ENCODE measurements at regions not wholly inside any gene's neighbourhood (a gene's known extent, or its start where the extent isn't known, plus 50 kb on each side); places are given as distances from the start of the nearest gene placed in this dataset.
A peak's percentile ranks its signal among the peaks of the same experiment; 100 is the strongest.

GRCh38 chr4:11488657-11489452, 60.2 kb upstream of the HS3ST1 start:
- Mint-ChIP-seq H3K27me3 (ENCODE audit: insufficient read depth, low read depth, poor library complexity) (peaks cover 1% of the 10 kb centered on the region), H3K27ac (no peak overlapping the region), H3K36me3 (ENCODE audit: low read depth) (no peaks in the 10 kb centered on the region), H3K4me1 (no peaks in the 10 kb centered on the region), H3K9me3 (peaks cover 3% of the 10 kb centered on the region; the same call in 2 of the 3 replicates), H3K4me3 (no peak overlapping the region)
- no peaks in the 10 kb centered on the region for H3K4me1 ChIP-seq (ENCODE audit: insufficient read depth)
- DNase-seq (ENCODE audit: low spot score): peak; percentile 30
- H3K4me2 ChIP-seq: no peak overlapping the region
- H4K20me1 ChIP-seq (replicated peaks; ENCODE audit: insufficient read depth): no peaks in the 10 kb centered on the region
- TF ChIP-seq ZNF114 (CRISPR knock-in tag; IDR thresholded peaks at IDR 0.05) (no peak), STAT1 (IDR thresholded peaks at IDR 0.05; ENCODE audit: unreplicated experiment) (no peak), CTCF (conservative IDR thresholded peaks at IDR 0.05; ENCODE audit: low read depth in 2 of 2) (peak; percentile 21 to 57; a peak in 2 of 4 replicates), JUNB (IDR thresholded peaks at IDR 0.05; ENCODE audit: unreplicated experiment) (no peak)
- H2AFZ ChIP-seq: no peak overlapping the region
- ATAC-seq: no peak
- no peak overlapping the region for H3K27ac ChIP-seq (ENCODE audit: low read depth)
- H3K27me3 ChIP-seq (ENCODE audit: insufficient read depth): no peaks in the 10 kb centered on the region
- no peak overlapping the region for H3K4me3 ChIP-seq
- peaks cover 5% of the 10 kb centered on the region; the same call in 1 of the 2 replicates for H3K9me2 ChIP-seq (ENCODE audit: insufficient read depth)
- no peaks in the 10 kb centered on the region for H3F3A ChIP-seq (replicated peaks; ENCODE audit: low read depth)
- H3K36me3 ChIP-seq (ENCODE audit: insufficient read depth): no peaks in the 10 kb centered on the region
- H3K79me2 ChIP-seq (replicated peaks; ENCODE audit: insufficient read depth): no peaks in the 10 kb centered on the region

GRCh38 chr4:11487868-11488544, 59.3 kb upstream of the HS3ST1 start:
- Histone ChIP-seq H3K27me3 (ENCODE audit: insufficient read depth) (no peaks in the 10 kb centered on the region), H3K27ac (ENCODE audit: low read depth) (no peak overlapping the region), H3F3A (replicated peaks; ENCODE audit: low read depth) (no peaks in the 10 kb centered on the region), H2AFZ (no peak overlapping the region), H3K4me2 (no peak overlapping the region), H4K20me1 (replicated peaks; ENCODE audit: insufficient read depth) (no peaks in the 10 kb centered on the region), H3K9me2 (ENCODE audit: insufficient read depth) (peaks cover 7% of the 10 kb centered on the region; the same call in 1 of the 2 replicates), H3K4me3 (no peak overlapping the region), H3K36me3 (ENCODE audit: insufficient read depth) (no peaks in the 10 kb centered on the region), H3K79me2 (replicated peaks; ENCODE audit: insufficient read depth) (no peaks in the 10 kb centered on the region), H3K4me1 (ENCODE audit: insufficient read depth) (no peaks in the 10 kb centered on the region)
- peaks cover 3% of the 10 kb centered on the region; the same call in 2 of the 3 replicates for H3K9me3 Mint-ChIP-seq
- DNase-seq (ENCODE audit: low spot score) (no peak), ATAC-seq (no peak)
- no peaks in the 10 kb centered on the region for H3K36me3 Mint-ChIP-seq (ENCODE audit: low read depth)
- H3K4me3 Mint-ChIP-seq: no peak overlapping the region
- H3K4me1 Mint-ChIP-seq: no peaks in the 10 kb centered on the region
- peaks cover 1% of the 10 kb centered on the region for H3K27me3 Mint-ChIP-seq (ENCODE audit: insufficient read depth, low read depth, poor library complexity)
- H3K27ac Mint-ChIP-seq: no peak overlapping the region
- TF ChIP-seq CREB1 (CRISPR knock-in tag; IDR thresholded peaks at IDR 0.05; ENCODE audit: low read depth): no peak
- no peak for TF ChIP-seq EZH2phosphoT487 (IDR thresholded peaks at IDR 0.05; ENCODE audit: unreplicated experiment)
- TF ChIP-seq REST (IDR thresholded peaks at IDR 0.05; ENCODE audit: unreplicated experiment): no peak
- no peak for TF ChIP-seq NANOG (IDR thresholded peaks at IDR 0.05; ENCODE audit: borderline replicate concordance)
- no peak for TF ChIP-seq POLR2AphosphoS5 (IDR thresholded peaks at IDR 0.05; ENCODE audit: low read depth)
- no peak for TF ChIP-seq JUNB (IDR thresholded peaks at IDR 0.05; ENCODE audit: unreplicated experiment)
- no peak for TF ChIP-seq STAT1 (IDR thresholded peaks at IDR 0.05; ENCODE audit: unreplicated experiment)
